ENCODE measurements at regions not wholly inside any gene's neighbourhood (a gene's known extent, or its start where the extent isn't known, plus 50 kb on each side); places are given as distances from the start of the nearest gene placed in this dataset.

DNA sequence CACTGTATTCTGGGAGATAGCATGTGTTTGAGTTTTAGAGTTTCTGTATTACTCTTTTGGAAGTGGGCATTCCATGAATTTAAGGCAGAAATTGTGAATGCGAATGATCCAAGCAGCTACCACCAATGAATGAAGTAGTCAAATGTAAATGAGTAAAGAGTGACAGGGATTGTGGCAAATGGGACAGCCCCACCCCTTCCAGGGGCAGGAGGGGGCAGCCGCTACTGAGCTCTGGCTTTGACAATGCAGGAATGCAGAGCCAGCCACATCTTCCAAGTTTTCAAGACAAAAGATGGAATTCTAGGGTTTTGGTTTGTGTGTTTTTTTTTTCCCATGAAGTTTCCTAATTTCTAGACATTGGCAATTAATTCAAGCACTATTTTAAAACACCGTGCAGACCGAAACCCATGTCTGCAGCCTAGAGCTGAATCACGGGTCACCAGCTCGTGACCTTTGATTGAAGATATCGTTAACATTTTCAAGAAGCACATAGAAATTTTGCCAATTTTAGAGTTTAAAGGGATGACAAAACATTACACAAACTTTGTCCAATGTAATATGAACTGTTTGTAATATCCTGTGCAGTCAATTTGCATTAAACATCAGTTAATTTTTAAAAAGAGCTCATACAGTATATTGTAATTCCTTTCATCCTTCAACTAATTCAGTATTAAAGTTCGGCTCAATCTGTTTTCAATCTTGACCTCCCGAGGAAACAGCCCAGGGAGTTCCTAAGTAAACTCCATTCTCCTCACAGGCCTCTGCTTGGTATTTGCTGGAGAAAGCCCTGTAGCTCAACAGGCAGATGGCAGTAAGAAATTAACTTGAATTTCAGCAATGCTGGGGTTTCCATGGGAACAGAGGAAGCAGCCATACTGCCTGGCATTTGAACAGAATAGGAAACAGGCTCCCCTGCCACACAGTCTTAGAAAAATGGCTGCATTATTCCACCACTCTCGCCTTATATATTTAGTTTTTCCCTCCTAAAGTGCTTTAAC is 83.4 kb downstream of the UCHL1 start:
- H3K9ac ChIP-seq (ENCODE audit: low read length) = no peak overlapping the region
- no peaks in the 10 kb centered on the region for H3K27me3 ChIP-seq (ENCODE audit: low read length)
- no peak overlapping the region for H3K4me2 ChIP-seq (ENCODE audit: low read depth, low read length, poor library complexity, severe bottlenecking)
- no peaks in the 10 kb centered on the region for H3K36me3 ChIP-seq (ENCODE audit: insufficient read depth, low read length)
- no peaks in the 10 kb centered on the region for H3K9me3 ChIP-seq (ENCODE audit: low read length)
- no peak overlapping the region for H3K4me3 ChIP-seq (ENCODE audit: low read length)
- H2AFZ ChIP-seq (ENCODE audit: low read length) = no peak overlapping the region
- no peaks in the 10 kb centered on the region for H4K20me1 ChIP-seq (ENCODE audit: insufficient read depth, low read depth, low read length)
- no peaks in the 10 kb centered on the region for H3K4me1 ChIP-seq (ENCODE audit: low read length)
- H3K79me2 ChIP-seq (ENCODE audit: low read length) = no peaks in the 10 kb centered on the region
- H3K9me2 ChIP-seq (replicated peaks; ENCODE audit: insufficient read depth, low read length) = no peaks in the 10 kb centered on the region
- H3K27ac ChIP-seq (ENCODE audit: low read length) = no peak overlapping the region
- DNase-seq = no peak

DNA sequence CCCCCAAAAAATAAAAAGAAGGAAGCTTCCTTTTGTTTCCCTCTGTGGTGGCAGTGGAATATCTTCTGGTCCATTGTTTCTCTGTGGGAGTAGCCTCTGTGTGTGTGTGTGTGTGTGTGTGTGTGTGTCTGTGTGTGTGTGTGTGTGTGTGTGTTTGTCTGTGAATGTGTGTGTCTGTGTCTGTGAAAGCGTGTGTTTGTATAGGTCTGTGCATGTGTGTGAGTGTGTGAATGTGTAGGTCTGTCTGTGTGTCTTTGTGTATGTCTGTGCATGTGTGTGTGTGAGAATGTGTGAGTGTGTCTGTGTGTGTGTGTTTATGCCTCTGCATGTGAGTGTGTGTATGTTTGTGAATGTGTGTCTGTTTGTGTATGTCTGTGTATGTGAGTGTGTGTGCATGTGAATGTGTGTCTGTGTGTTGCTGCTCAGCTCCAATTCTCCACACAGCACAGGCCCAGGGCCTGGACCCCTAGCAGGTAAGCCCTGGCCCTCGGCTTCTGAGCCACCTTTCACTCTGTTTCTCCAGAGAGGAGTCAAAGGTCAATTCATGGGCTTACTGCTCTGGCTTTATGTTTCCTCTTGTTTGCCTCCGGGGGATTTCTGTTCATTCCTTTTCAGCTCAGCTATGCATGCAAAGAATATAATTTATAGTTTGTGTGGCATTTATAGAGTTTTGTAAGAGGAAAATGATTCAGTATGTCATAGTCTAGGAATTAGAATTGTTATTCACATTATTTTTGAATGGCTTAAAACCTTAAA is 89.8 kb downstream of the UCHL1 start:
- H2AFZ ChIP-seq (ENCODE audit: low read length) = no peak overlapping the region
- no peak overlapping the region for H3K27ac ChIP-seq (ENCODE audit: low read length)
- H3K4me1 ChIP-seq (ENCODE audit: low read length) = no peaks in the 10 kb centered on the region
- no peaks in the 10 kb centered on the region for H3K36me3 ChIP-seq (ENCODE audit: insufficient read depth, low read length)
- H3K4me2 ChIP-seq (ENCODE audit: low read depth, low read length, poor library complexity, severe bottlenecking) = no peak overlapping the region
- H3K9ac ChIP-seq (ENCODE audit: low read length) = no peak overlapping the region
- DNase-seq = no peak
- H3K9me2 ChIP-seq (replicated peaks; ENCODE audit: insufficient read depth, low read length) = no peaks in the 10 kb centered on the region
- no peaks in the 10 kb centered on the region for H3K27me3 ChIP-seq (ENCODE audit: low read length)
- no peaks in the 10 kb centered on the region for H4K20me1 ChIP-seq (ENCODE audit: insufficient read depth, low read depth, low read length)
- H3K79me2 ChIP-seq (ENCODE audit: low read length) = no peaks in the 10 kb centered on the region
- H3K4me3 ChIP-seq (ENCODE audit: low read length) = no peak overlapping the region
- no peaks in the 10 kb centered on the region for H3K9me3 ChIP-seq (ENCODE audit: low read length)

DNA sequence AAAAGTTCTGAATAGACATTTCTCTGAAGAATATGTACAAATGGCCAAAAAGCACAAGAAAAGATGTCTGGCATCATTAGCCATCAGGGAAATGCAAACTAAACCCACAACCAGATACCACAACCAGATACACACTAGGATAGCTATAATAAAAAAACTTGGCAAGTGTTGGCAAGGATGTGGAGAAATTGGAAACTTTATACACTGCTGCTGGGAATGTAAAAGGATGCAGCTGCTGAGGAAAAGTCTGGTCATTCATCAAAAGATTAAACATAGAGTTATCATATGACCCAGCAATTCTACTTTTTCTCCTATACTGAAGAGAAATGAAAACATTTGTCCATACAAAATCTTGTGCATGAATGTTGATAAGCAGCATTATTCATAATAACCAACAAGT is 92.3 kb downstream of the UCHL1 start:
- Histone ChIP-seq H3K9me3 (ENCODE audit: low read length) (no peaks in the 10 kb centered on the region), H3K27me3 (ENCODE audit: low read length) (no peaks in the 10 kb centered on the region), H3K27ac (ENCODE audit: low read length) (no peak overlapping the region), H3K79me2 (ENCODE audit: low read length) (no peaks in the 10 kb centered on the region), H4K20me1 (ENCODE audit: insufficient read depth, low read depth, low read length) (no peaks in the 10 kb centered on the region), H3K4me1 (ENCODE audit: low read length) (no peaks in the 10 kb centered on the region), H3K4me2 (ENCODE audit: low read depth, low read length, poor library complexity, severe bottlenecking) (no peak overlapping the region), H2AFZ (ENCODE audit: low read length) (no peak overlapping the region), H3K9ac (ENCODE audit: low read length) (no peak overlapping the region), H3K4me3 (ENCODE audit: low read length) (no peak overlapping the region), H3K36me3 (ENCODE audit: insufficient read depth, low read length) (no peaks in the 10 kb centered on the region), H3K9me2 (replicated peaks; ENCODE audit: insufficient read depth, low read length) (no peaks in the 10 kb centered on the region)
- no peak for DNase-seq

DNA sequence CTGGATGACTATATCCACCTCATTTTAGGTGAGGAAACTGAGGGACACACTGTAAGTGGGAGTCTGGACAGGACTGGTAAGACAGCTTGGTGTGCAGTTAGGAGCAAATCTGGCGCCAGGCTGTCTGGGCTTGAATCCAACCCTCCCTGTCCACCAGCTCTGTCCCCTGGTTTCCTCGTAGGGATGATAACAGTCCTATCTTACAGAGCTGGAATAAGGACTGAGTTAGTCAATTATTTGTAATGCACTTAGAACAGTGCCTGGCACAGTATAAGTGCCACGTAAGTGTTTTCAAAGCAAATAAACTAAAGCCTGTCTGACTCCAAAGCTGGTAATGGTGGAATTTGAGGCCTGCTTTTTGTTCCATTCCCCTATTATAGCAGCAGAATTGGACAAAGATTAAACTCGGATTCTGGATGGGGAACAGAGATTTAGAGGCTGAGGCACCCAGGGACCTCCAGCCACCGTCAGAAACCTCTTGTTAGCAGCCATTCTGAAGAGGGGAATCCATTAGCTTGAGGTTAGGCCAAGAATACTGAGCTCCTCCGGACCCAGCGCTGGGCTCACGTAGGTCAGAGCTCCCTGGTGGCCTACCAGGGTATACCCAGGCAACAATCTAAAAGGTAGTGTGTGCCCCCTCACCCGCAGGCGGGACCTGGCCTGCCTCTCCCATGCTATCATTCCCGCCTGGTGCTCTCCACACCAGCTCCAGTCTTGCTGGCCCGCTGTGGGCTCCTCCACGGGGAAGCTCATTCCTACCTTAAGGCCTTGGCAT is 102.1 kb downstream of the UCHL1 start:
- no peak overlapping the region for H3K9ac ChIP-seq (ENCODE audit: low read length)
- no peak overlapping the region for H2AFZ ChIP-seq (ENCODE audit: low read length)
- no peaks in the 10 kb centered on the region for H3K9me2 ChIP-seq (replicated peaks; ENCODE audit: insufficient read depth, low read length)
- no peaks in the 10 kb centered on the region for H3K36me3 ChIP-seq (ENCODE audit: insufficient read depth, low read length)
- H3K79me2 ChIP-seq (ENCODE audit: low read length) = no peaks in the 10 kb centered on the region
- no peaks in the 10 kb centered on the region for H3K4me1 ChIP-seq (ENCODE audit: low read length)
- H3K27me3 ChIP-seq (ENCODE audit: low read length) = no peaks in the 10 kb centered on the region
- no peaks in the 10 kb centered on the region for H4K20me1 ChIP-seq (ENCODE audit: insufficient read depth, low read depth, low read length)
- no peak overlapping the region for H3K4me2 ChIP-seq (ENCODE audit: low read depth, low read length, poor library complexity, severe bottlenecking)
- no peak for DNase-seq
- H3K9me3 ChIP-seq (ENCODE audit: low read length) = no peaks in the 10 kb centered on the region; the same call in 1 of the 2 replicates
- H3K4me3 ChIP-seq (ENCODE audit: low read length) = no peak overlapping the region
- H3K27ac ChIP-seq (ENCODE audit: low read length) = no peak overlapping the region

DNA sequence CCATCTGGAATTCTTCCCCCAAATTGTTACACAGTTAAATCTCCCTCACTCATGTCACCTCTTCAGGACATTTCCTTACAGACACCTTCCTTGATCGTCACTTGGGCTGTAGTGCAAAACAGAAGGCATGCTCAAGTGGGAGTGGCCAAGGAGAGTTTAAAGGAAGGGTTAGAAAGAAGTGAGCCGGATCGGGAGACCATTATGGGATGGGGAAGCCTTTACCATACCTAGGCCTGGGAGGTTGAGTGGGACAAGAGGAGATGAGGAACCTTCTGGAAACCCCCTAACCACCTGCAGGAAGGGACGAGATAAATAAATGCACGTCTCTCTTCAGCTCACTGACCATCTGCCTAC is 102.7 kb downstream of the UCHL1 start:
- H2AFZ ChIP-seq (ENCODE audit: low read length) = no peak overlapping the region
- H3K4me2 ChIP-seq (ENCODE audit: low read depth, low read length, poor library complexity, severe bottlenecking) = no peak overlapping the region
- no peaks in the 10 kb centered on the region for H3K36me3 ChIP-seq (ENCODE audit: insufficient read depth, low read length)

DNA sequence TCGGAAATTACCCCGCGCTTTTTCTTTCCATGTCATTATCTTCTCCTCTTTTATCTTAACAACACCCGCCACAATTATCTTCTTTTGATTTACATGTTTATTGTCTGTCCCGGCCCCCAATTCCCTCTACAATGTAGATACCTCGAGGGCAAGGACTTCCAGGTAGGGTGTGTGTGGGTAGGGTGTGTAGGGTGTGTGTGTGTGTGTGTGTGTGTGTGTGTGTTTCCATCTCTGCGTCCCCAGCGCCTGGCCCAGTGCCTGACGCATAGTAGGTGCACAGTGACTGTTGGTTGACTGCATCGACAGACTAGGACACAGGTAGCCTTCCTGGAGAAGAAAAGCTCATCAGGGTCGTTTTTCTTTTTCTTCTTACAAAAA is 103.1 kb downstream of the UCHL1 start:
- H3K4me1 ChIP-seq (ENCODE audit: low read length) = no peaks in the 10 kb centered on the region
- H2AFZ ChIP-seq (ENCODE audit: low read length) = no peak overlapping the region
- no peak overlapping the region for H3K4me2 ChIP-seq (ENCODE audit: low read depth, low read length, poor library complexity, severe bottlenecking)
- H3K9ac ChIP-seq (ENCODE audit: low read length) = no peak overlapping the region
- H3K27me3 ChIP-seq (ENCODE audit: low read length) = no peaks in the 10 kb centered on the region
- no peaks in the 10 kb centered on the region; the same call in 1 of the 2 replicates for H3K9me3 ChIP-seq (ENCODE audit: low read length)
- no peak overlapping the region for H3K27ac ChIP-seq (ENCODE audit: low read length)
- DNase-seq = no peak
- H3K79me2 ChIP-seq (ENCODE audit: low read length) = no peaks in the 10 kb centered on the region
- H3K4me3 ChIP-seq (ENCODE audit: low read length) = no peak overlapping the region
- H4K20me1 ChIP-seq (ENCODE audit: insufficient read depth, low read depth, low read length) = no peaks in the 10 kb centered on the region
- H3K36me3 ChIP-seq (ENCODE audit: insufficient read depth, low read length) = no peaks in the 10 kb centered on the region
- no peaks in the 10 kb centered on the region for H3K9me2 ChIP-seq (replicated peaks; ENCODE audit: insufficient read depth, low read length)

More for the DNA sequence above, 102.7 kb downstream of the UCHL1 start:
- Histone ChIP-seq H3K9me2 (replicated peaks; ENCODE audit: insufficient read depth, low read length) (no peaks in the 10 kb centered on the region), H3K79me2 (ENCODE audit: low read length) (no peaks in the 10 kb centered on the region), H3K9me3 (ENCODE audit: low read length) (no peaks in the 10 kb centered on the region; the same call in 1 of the 2 replicates), H3K4me1 (ENCODE audit: low read length) (no peaks in the 10 kb centered on the region), H3K27ac (ENCODE audit: low read length) (no peak overlapping the region), H3K4me3 (ENCODE audit: low read length) (no peak overlapping the region), H3K9ac (ENCODE audit: low read length) (no peak overlapping the region), H4K20me1 (ENCODE audit: insufficient read depth, low read depth, low read length) (no peaks in the 10 kb centered on the region), H3K27me3 (ENCODE audit: low read length) (no peaks in the 10 kb centered on the region)
- DNase-seq = no peak

DNA sequence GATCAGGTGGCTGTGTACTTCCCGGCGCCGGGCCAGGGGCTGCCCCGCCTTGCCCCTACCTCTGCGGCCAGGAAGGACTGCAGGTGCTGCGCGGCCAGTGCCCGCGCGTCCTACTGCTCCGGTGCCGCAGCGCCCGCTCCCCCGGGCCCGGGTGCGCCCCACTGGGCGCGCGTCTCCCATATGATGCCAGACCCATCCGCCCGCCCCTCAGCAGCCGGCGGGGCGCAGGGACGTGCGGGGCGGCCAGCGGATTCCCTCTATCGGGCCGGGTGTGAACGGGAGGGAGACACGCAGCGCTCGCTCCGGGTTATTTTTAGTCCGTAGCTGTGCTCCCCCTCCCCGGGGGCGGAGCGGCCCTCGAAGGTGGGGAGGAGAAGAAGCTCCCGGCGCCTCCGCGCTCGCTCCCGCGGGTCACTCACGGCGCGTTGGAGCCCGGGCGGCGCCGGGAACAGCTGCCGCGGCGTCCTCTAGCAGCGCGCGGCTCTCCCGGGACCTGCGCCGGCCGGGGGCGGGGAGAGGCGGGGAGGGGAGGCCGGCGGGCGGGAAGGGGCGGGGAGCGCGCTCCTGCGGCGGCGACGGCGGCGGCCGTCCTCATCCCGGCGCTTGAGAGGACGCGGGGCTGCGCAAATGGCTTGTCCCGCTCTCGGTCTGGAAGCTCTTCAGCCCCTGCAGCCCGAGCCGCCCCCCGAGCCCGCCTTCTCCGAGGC is 103.6 kb downstream of the UCHL1 start:
- H3K4me2 ChIP-seq (ENCODE audit: low read depth, low read length, poor library complexity, severe bottlenecking) = no peak overlapping the region

More for the DNA sequence above, 103.6 kb downstream of the UCHL1 start:
- Histone ChIP-seq H3K9me2 (replicated peaks; ENCODE audit: insufficient read depth, low read length) (no peaks in the 10 kb centered on the region), H3K9ac (ENCODE audit: low read length) (no peak overlapping the region), H3K4me1 (ENCODE audit: low read length) (no peaks in the 10 kb centered on the region), H3K27me3 (ENCODE audit: low read length) (no peaks in the 10 kb centered on the region), H3K36me3 (ENCODE audit: insufficient read depth, low read length) (no peaks in the 10 kb centered on the region), H3K9me3 (ENCODE audit: low read length) (no peaks in the 10 kb centered on the region; the same call in 1 of the 2 replicates), H3K27ac (ENCODE audit: low read length) (no peak overlapping the region), H3K4me3 (ENCODE audit: low read length) (no peak overlapping the region), H2AFZ (ENCODE audit: low read length) (no peak overlapping the region), H3K79me2 (ENCODE audit: low read length) (no peaks in the 10 kb centered on the region), H4K20me1 (ENCODE audit: insufficient read depth, low read depth, low read length) (no peaks in the 10 kb centered on the region)
- DNase-seq = no peak
